Activated T-cell treated with anti-CD3 and anti-CD28 coated beads, Interleukin-2, amount 50 U/mL, for 72 hours (primary cell): ENCODE measurements at regions not wholly inside any gene's neighbourhood (a gene's known extent, or its start where the extent isn't known, plus 50 kb on each side); places are given as distances from the start of the nearest gene placed in this dataset.

Source experiments
- ATAC-seq, 2 donors: fragments of 150-1000 bp; cut with Tn5 transposase; replicated peaks in 1 of 2; 2 replicates each; pipeline ENCODE4 v1.10.0; 2021; ENCODE audit warnings: moderate library complexity in 2 of 2, mild to moderate bottlenecking in 1 of 2
- DNase-seq, 2 donors: peaks; one replicate each; pipeline ENCODE4 v3.0.0; 2021 to 2022; ENCODE audit warnings: mixed read lengths in 1 of 2
- H3K27ac Mint-ChIP-seq: one replicate; pipeline ENCODE4 v1.8.0; 2022; ENCODE audit warnings: mild to moderate bottlenecking, moderate library complexity, mixed read lengths
- H3K27me3 Mint-ChIP-seq: one replicate; pipeline ENCODE4 v1.8.0; 2022; ENCODE audit warnings: low read depth, mixed read lengths
- H3K36me3 Mint-ChIP-seq, 2 donors: one replicate each; pipeline ENCODE4 v1.8.0; 2022; ENCODE audit warnings: mixed read lengths in 2 of 2, mild to moderate bottlenecking in 1 of 2; ENCODE audit not compliant: insufficient read depth in 2 of 2
- H3K4me1 Mint-ChIP-seq: one replicate; pipeline ENCODE4 v1.8.0; 2022; ENCODE audit warnings: low read depth, mixed read lengths
- H3K4me3 Mint-ChIP-seq, 2 donors: one replicate each; pipeline ENCODE4 v1.8.0; 2022; ENCODE audit warnings: mild to moderate bottlenecking in 2 of 2, mixed read lengths in 2 of 2, moderate library complexity in 2 of 2
- H3K9me3 Mint-ChIP-seq, 2 donors: one replicate each; pipeline ENCODE4 v1.8.0; 2022; ENCODE audit warnings: mixed read lengths in 2 of 2

GRCh38 chr2:180061085-180061484 is 54.0 kb upstream of the CWC22 start:
- H3K36me3 Mint-ChIP-seq, result no peaks in the 10 kb centered on the region
- H3K27me3 Mint-ChIP-seq, result peaks cover 6% of the 10 kb centered on the region
- H3K27ac Mint-ChIP-seq, result no peak overlapping the region
- no peak overlapping the region for H3K4me3 Mint-ChIP-seq
- no peaks in the 10 kb centered on the region for H3K4me1 Mint-ChIP-seq
- ATAC-seq, result no peak
- DNase-seq, result no peak
- no peaks in the 10 kb centered on the region for H3K9me3 Mint-ChIP-seq

GRCh38 chr2:180058993-180059392 is 51.9 kb upstream of the CWC22 start:
- DNase-seq, result no peak
- peaks cover 0 to 7% of the 10 kb centered on the region in 2 donors for H3K9me3 Mint-ChIP-seq
- no peak overlapping the region for H3K4me3 Mint-ChIP-seq
- H3K27ac Mint-ChIP-seq, result no peak overlapping the region
- H3K36me3 Mint-ChIP-seq, result no peaks in the 10 kb centered on the region
- no peaks in the 10 kb centered on the region for H3K4me1 Mint-ChIP-seq
- no peaks in the 10 kb centered on the region for H3K27me3 Mint-ChIP-seq
- no peak for ATAC-seq

DNA sequence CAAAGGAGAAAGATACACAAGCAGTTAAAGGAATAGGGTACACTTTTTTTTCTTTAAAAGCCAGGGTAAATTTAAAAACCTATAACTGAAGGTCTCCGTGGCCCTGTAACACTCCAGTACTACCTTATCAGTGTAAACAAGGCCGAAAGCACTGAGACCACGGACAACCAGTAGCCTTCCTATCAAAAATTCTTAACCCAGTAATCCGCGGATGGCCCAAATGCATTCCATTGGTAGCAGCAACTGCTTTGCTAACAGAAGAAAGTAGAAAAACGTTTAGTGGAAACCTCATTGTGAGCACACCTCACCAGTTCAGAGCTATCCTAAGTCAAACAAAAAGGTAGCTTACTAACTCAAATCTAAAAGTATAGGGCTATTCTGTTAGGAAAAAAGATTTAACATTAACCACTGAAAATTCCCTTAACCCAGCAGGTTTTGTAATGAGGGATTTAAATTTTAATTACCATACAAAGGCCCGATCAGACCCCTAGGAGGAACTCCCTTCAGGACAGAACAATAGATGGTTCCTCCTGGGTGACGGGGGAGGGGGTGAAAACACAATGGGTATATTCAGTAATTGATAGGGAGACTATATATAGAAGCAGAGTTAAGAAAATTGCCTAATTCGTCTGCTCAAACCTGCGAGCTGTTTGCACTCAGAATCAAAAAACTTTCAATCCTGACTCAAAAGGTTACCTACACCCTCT is 50.8 kb upstream of the CWC22 start:
- Mint-ChIP-seq H3K36me3 (no peaks in the 10 kb centered on the region), H3K27ac (no peak overlapping the region), H3K9me3 (peaks cover 0 to 7% of the 10 kb centered on the region in 2 donors), H3K4me3 (no peak overlapping the region), H3K4me1 (no peaks in the 10 kb centered on the region), H3K27me3 (no peaks in the 10 kb centered on the region)
- ATAC-seq (no peak), DNase-seq (no peak)
